ENCODE measurements at regions not wholly inside any gene's neighbourhood (a gene's known extent, or its start where the extent isn't known, plus 50 kb on each side); places are given as distances from the start of the nearest gene placed in this dataset.
A peak's percentile ranks its signal among the peaks of the same experiment; 100 is the strongest.
"Not testable (repeated sequence)": the region's sequence is repeated elsewhere in the genome, so short reads cannot be mapped to it uniquely, and the experiment has no call there.

DNA sequence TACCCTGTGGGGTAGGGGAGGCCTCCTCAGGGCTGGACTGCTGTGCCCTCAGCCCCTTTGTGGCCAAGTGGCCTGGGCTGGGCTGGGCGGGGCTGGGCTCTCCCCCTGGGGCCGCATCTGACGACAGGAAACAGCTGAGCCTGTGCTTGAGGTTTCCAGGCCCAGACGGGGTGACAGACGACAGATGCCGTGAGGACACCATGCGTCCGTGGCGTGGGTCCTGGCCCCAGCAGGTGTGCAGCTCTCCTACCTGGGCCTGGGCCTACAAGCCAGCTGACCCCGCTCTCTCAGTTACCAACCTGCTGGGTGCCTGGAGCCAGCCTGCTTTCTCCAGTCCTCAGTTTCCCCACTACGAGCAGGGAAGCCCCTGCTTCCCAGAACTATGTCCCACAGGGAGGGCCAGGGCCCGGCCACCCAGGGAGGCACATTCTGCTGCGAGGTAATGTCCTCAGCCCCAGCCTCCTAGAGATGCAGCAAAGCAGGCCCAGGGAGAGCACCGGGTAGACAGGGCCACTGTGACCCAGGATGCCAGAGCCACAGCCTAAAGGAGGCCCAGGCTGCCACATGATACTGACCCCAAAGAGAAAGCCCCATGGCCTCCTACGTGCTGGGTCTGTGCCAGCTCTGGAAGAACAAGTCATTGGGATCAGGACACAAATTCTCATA is 181.3 kb downstream of the IGLL1 start:
- ATAC-seq (replicated peaks in 6 of 8): no peak
- Histone ChIP-seq H3K4me3 (no peak overlapping the region), H3K4me1 (replicated peaks in 1 of 2) (peaks cover 24 to 36% of the 10 kb centered on the region in 2 donors), H3K27ac (no peak overlapping the region)
- in situ Hi-C loops (cut with MboI; ENCODE audit: low pct_unique_long_range_greater_than_20kb in 2 of 9, low sequenced_read_pairs in 9 of 9, unreplicated experiment in 9 of 9): loop anchor here in 1 of 9 experiments (25.0 kb wide), 1 partner anchor 237 kb away; no protein-coding TSS in a partner anchor
- 33 to 100% (median 50%) methylated on average over 1 of the region's 15 CpGs; no CpG with 5 or more reads in 7 of the 10 experiments for WGBS, 10 experiments

DNA sequence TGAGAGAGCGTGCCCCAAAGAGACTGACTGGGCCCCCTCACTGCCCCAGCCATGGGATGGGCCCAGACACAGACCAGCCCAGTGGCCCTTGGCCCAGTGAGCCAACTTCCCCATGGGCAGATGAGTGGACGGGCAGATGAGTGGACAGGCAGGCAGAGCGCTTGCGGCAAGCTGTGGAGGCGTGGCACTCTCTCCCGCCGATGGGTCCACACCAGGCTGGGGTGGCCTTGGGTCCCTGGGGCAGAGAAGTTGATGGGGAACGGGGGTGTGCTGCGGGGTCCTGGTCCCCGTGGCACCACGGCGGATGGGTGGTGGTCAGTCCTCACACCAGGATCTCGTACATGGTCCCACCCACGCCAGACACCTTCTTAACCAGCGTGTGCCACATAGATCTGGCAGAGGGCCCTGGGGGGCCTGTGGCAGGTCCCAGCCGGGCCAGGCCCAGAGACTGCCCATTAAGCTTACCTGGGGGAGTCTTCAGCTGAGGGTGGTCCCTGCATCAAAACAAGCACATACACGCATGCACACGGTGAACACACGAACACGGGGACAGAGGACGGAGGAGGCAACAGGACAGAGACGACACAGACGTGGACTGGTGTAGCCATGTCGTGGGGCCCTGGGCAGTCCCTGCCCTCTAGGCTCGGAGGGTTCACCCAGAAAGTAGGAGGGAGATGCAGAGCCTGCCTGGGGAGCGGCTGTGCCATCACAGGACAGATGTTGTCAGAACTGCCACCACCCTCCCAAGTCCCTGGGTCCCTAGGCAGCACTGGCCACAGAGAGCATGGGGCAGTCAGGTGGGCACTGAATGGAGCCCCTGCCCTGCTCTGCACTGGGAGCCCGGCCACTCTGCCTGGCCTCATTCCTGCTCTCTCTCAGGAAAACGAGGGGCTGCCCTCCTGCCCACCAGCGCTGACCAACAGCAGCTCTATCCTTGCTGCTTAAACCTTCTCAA is 182.2 kb downstream of the IGLL1 start:
- no peak for ATAC-seq (replicated peaks in 6 of 8)
- 0 to 61% (median 40%) methylated on average over 1 to 5 of the region's 29 CpGs; no CpG with 5 or more reads in 7 of the 10 experiments for whole genome bisulfite sequencing, 10 experiments
- in situ Hi-C loops (cut with MboI; ENCODE audit: low pct_unique_long_range_greater_than_20kb in 2 of 9, low sequenced_read_pairs in 9 of 9, unreplicated experiment in 9 of 9): loop anchor here in 1 of 9 experiments (25.0 kb wide), 1 partner anchor 236 kb away; no protein-coding TSS in a partner anchor
- H3K4me1 ChIP-seq (replicated peaks in 1 of 2): peaks cover 15 to 27% of the 10 kb centered on the region in 2 donors
- no peak overlapping the region for H3K27ac ChIP-seq
- H3K4me3 ChIP-seq: no peak overlapping the region

DNA sequence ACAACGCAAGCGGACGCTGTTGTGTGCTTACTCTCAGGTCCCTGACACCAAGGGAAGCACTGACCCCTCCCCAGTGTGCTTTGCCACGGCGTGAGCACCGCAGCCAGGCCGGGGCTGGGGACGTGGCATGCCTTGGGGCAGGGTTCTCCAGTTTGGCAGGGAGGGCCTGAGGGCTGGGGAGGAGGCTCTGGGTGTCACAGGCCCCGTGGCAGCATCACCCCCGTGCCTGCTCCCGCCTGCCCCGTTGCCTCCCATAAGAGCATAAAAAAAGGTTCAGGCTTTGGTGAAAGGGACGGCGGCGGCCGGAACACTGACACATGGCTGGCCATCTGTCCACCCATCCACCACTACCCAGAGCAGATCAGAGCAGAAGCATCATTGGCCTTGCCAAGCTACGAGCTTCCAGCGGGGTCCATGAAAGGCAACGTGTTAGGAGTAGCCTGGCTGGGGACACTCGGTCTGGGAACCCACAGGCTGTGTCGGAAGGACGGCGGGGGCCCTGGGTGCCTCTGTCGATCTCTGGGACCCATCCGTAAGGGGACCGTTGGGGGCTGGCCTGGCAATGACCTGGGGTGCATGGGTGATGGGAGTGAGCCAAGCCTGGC is 183.0 kb downstream of the IGLL1 start:
- no peak overlapping the region for H3K27ac ChIP-seq
- in situ Hi-C loops (cut with MboI; ENCODE audit: low pct_unique_long_range_greater_than_20kb in 2 of 9, low sequenced_read_pairs in 9 of 9, unreplicated experiment in 9 of 9): loop anchor here in 1 of 9 experiments (25.0 kb wide), 1 partner anchor 235 kb away; no protein-coding TSS in a partner anchor
- ATAC-seq (replicated peaks in 6 of 8): no peak
- H3K4me3 ChIP-seq: no peak overlapping the region
- H3K4me1 ChIP-seq (replicated peaks in 1 of 2): peaks cover 10 to 23% of the 10 kb centered on the region in 2 donors
- 40 to 86% methylated on average over 2 of the region's 26 CpGs; no CpG with 5 or more reads in 8 of the 10 experiments for WGBS, 10 experiments

DNA sequence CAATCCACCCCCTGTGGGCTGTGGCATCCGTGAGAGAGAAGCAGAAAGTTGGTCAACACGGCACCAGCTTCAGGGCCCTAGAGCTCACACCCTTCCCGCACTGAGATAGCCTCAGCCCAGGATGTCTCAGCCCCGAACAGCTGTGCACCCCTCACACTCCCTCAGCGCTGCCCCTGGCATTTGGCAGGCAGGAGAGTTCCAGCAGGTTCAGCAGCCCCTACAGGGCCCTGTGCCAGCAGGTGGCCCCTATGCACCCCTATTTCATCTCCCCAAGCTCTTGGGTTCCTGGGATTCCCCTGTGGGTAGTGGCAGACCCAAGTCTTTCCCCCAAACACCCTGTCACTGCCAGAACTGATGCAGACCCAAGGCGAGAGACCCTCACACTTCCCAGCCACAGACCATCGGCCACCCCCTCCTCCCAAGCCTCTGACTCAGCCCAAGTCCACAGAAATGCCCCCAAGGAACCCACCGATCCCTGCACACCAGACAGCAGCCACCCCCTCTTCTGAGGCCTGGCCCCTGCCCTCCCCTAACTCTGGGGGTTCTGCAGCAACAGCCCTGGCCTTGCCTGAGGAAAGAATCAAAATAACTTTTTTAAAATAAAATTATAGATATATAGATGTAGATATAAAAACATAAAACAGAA is 183.6 kb downstream of the IGLL1 start:
- ATAC-seq (replicated peaks in 6 of 8): no peak
- 10 to 60% methylated on average over 1 to 2 of the region's 8 CpGs; no CpG with 5 or more reads in 8 of the 10 experiments for WGBS, 10 experiments
- H3K27ac ChIP-seq: no peak overlapping the region
- no peak overlapping the region for H3K4me3 ChIP-seq
- in situ Hi-C loops (cut with MboI; ENCODE audit: low pct_unique_long_range_greater_than_20kb in 2 of 9, low sequenced_read_pairs in 9 of 9, unreplicated experiment in 9 of 9): loop anchor here in 1 of 9 experiments (25.0 kb wide), 1 partner anchor 234 kb away; no protein-coding TSS in a partner anchor
- peaks cover 5 to 17% of the 10 kb centered on the region in 2 donors for H3K4me1 ChIP-seq (replicated peaks in 1 of 2)

DNA sequence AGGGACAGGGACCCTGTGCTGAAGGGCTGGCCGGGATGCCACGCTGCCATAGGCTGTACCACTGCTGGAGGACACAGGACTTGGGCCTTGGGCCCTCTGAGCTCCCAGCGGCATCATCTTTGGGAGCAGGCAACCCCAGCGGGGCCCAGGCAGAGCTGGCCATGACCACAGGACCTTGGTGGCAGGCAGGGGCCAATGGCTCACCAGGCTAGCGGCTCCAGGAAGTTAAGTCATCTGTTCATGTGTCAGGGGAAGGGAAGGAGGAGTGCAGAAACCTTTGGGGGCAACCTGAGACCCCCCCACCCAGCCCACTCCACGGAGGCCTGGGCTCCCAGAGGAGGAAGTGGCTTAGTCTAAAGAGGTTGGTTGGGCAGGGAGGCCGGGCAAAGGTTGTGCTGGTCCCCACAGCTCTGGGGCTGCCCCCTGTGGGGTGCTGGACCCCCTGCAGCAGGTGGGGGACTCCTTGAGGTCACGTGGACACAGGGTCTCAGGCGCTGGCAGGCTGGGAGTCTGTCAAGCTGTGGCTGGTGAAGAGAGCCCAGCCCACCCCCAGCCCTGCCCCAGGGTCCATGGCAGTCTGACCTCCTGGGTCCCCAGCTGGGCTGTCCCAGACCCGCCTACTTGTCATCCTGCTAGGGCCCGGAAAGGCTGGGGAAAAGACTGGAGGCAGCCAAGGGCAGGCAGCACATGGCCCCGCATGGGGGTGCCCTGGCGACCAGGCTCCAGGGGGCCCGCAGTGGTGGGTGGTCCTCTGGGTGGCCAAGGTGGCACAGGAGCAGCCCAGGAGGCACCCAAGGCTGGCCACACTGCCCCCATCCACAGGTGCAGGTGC is 184.3 kb downstream of the IGLL1 start:
- Histone ChIP-seq H3K4me3 (no peak overlapping the region), H3K27ac (no peak overlapping the region), H3K4me1 (replicated peaks in 1 of 2) (peaks cover 2 to 10% of the 10 kb centered on the region in 2 donors)
- in situ Hi-C loops (cut with MboI; ENCODE audit: low pct_unique_long_range_greater_than_20kb in 2 of 9, low sequenced_read_pairs in 9 of 9, unreplicated experiment in 9 of 9): loop anchor here in 1 of 9 experiments (25.0 kb wide), 1 partner anchor 233 kb away; no protein-coding TSS in a partner anchor
- no peak for ATAC-seq (replicated peaks in 6 of 8)
- 30 to 89% (median 80%) methylated on average over 1 to 6 of the region's 14 CpGs; no CpG with 5 or more reads in 5 of the 10 experiments for WGBS, 10 experiments

DNA sequence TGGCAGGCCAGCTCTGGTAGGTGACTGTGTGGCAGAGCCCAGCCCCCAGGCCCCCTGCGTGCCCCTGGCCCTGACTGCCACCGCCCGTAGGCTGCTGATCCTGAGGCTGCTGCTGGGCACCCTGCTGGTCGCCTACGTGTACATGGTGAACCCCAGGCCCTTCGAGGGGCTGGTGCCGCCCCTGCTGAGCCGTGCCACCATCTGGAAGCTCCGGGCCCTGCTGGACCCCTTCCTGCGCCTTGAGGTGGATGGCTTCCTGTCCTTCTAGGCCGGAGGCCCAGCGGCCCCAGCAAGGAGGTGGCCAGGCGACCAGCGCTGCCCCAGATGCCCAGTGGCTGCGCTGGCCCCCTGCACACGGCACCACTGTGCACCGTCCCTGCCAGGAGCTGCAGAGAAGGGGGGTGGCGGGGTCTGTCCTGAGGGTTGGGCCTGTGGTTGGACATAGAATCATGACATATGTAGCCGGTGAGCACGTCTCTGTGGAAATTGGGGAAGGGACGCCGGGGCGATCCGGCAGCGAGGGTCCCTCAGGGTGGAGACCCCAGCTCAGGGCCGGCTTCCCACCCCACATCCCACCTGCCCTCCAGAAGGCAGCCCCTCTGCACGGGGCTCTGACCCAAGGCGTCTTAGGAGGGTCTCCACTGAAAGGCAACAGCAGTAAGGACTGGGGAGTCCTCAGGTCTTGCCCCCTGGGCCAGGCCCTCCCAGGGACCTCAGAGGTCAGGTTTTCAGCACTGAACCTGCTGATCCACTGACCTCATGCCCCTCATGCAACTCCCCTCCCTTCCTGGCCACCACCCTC is 185.4 kb downstream of the IGLL1 start:
- Histone ChIP-seq H3K4me3 (no peak overlapping the region), H3K27ac (no peak overlapping the region), H3K4me1 (replicated peaks in 1 of 2) (peaks cover 0 to 8% of the 10 kb centered on the region in 2 donors)
- 80 to 82% methylated on average over 1 to 5 of the region's 28 CpGs; no CpG with 5 or more reads in 8 of the 10 experiments for WGBS, 10 experiments
- ATAC-seq (replicated peaks in 6 of 8): no peak
- in situ Hi-C loops (cut with MboI; ENCODE audit: low pct_unique_long_range_greater_than_20kb in 2 of 9, low sequenced_read_pairs in 9 of 9, unreplicated experiment in 9 of 9): loop anchor here in 1 of 9 experiments (25.0 kb wide), 1 partner anchor 232 kb away; no protein-coding TSS in a partner anchor

DNA sequence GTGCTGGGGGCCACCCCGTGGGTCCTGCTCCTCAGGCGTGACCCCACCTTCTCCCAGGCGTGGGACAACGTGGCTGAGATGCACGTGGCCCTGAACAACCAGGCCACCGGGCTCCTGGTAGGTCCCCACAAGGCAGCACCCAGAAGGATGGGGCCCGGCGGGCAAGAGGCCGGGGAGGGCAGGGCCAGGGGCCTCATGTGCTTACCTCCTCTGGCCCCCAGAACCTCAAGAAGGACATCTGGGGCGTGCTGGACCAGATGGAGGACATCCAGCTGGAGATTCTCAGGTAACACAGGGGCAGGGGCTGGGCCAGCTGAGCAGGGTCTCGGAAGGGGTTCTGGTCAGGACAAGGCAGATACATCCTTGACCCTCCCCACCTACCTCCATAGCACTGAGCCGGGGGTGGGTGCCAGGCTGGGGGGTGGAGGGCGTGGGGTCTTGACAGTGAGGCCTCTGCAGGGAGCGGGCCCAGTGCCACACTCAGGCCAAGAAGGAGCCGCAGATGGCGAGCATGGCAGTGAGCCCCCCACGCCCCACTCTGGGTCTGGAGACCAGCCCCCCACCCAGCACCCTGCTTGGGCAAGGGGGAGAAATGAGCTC is 186.3 kb downstream of the IGLL1 start:
- no CpG with 5 or more reads among the region's 17 CpGs for WGBS, 10 experiments
- Histone ChIP-seq H3K27ac (no peak overlapping the region), H3K4me1 (replicated peaks in 1 of 2) (peaks cover 0 to 4% of the 10 kb centered on the region in 2 donors), H3K4me3 (no peak overlapping the region)
- no peak for ATAC-seq (replicated peaks in 6 of 8)
- in situ Hi-C loops (cut with MboI; ENCODE audit: low pct_unique_long_range_greater_than_20kb in 2 of 9, low sequenced_read_pairs in 9 of 9, unreplicated experiment in 9 of 9): loop anchor here in 1 of 9 experiments (25.0 kb wide), 1 partner anchor 232 kb away; no protein-coding TSS in a partner anchor

DNA sequence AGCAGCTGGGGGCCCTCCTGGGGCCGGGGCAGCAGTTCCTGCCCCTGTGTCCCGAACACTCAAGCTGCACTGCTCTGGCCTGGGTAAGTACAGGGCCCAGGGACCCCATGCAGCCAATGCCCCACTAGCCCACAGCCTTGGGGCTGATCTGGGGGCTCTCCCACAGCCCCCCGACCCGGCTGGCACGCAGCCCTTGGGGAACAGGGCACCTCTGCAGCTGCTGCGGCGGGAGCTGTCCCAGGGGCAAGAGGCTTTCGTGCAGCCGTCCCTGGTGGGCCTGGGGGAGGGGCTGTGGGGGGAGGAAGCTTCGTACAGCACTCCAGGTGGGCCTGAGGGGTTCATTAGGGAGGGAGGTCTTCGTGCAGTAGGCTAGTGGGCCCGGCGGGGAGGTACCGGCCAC is 186.9 kb downstream of the IGLL1 start:
- not testable (repeated sequence) for H3K4me1 ChIP-seq (replicated peaks in 1 of 2); H3K4me3 ChIP-seq; ATAC-seq (replicated peaks in 6 of 8); H3K27ac ChIP-seq
- no CpG with 5 or more reads among the region's 14 CpGs for WGBS, 10 experiments
- in situ Hi-C loops (cut with MboI; ENCODE audit: low pct_unique_long_range_greater_than_20kb in 2 of 9, low sequenced_read_pairs in 9 of 9, unreplicated experiment in 9 of 9): loop anchor here in 1 of 9 experiments (25.0 kb wide), 1 partner anchor 231 kb away; no protein-coding TSS in a partner anchor

DNA sequence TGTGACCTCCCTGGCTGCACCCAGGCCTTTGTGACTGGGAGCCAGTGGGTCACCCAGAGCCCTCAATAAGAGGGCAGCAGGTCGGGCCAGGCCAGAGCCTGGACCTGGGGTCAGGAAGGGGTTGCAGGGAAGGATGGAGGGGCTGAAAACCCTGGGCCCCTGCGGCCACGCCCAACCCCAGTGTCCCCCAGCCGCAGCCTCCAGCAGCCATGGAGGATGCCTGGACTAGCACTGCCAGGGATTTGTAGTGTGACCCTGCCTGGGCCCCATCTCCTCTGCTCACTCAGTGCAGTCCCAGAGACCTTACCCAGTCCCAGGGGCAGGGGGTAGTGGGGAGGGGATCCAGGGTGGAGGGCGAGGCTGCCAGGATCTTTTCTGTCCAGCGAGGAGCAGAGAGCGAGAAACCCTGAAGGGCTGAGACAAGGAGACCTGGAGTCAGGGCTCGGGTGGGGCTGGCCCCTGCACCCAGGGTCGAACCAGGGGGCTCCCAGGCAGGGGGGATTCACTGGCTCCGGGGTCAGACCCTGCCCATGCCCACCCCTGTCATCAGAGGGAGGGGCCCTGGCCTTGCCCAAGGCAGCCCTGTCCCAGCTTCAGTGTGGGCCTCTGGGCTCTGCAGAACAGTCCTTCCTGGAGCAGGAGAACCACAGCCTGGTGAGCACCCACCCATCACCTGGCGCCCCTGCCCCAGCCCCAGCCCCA is 187.5 kb downstream of the IGLL1 start:
- H3K27ac ChIP-seq: no peak overlapping the region
- no peaks in the 10 kb centered on the region for H3K4me1 ChIP-seq (replicated peaks in 1 of 2)
- in situ Hi-C loops (cut with MboI; ENCODE audit: low pct_unique_long_range_greater_than_20kb in 2 of 9, low sequenced_read_pairs in 9 of 9, unreplicated experiment in 9 of 9): loop anchor here in 1 of 9 experiments (25.0 kb wide), 1 partner anchor 230 kb away; no protein-coding TSS in a partner anchor
- H3K4me3 ChIP-seq: no peak overlapping the region
- peak in 5 of 8 experiments; percentile 10 to 34 (median 22) for ATAC-seq (replicated peaks in 6 of 8)
- WGBS, 10 experiments: 27 to 100% (median 40%) methylated on average over 1 to 2 of the region's 11 CpGs; no CpG with 5 or more reads in 6 of the 10 experiments

DNA sequence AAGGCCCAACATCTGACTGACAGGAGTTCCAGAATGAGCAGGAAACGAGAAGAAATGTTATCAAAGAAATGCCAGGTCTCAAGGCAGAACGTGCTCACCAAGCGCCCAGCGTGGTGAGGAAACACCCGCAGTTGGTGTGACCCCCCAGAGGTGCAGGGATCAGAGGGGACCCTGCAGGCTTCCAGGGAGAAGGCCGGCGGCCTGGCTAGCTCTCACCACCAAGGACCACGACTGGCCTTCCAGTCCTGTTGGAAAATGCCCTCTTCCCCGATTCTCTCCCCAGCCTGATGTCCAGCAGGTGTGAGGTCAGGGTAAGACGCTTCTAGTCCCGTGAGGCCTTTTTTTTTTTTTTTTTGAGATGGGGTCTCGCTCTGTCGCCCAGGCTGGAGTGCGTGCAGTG is 189.1 kb downstream of the IGLL1 start:
- peaks cover 0 to 2% of the 10 kb centered on the region in 2 donors for H3K4me1 ChIP-seq (replicated peaks in 1 of 2)

More for the DNA sequence above, 189.1 kb downstream of the IGLL1 start:
- Histone ChIP-seq H3K27ac (no peak overlapping the region), H3K4me3 (no peak overlapping the region)
- WGBS, 10 experiments: 0 to 100% (median 72%) methylated on average over 1 to 10 of the region's 14 CpGs; no CpG with 5 or more reads in 4 of the 10 experiments
- in situ Hi-C loops (cut with MboI; ENCODE audit: low pct_unique_long_range_greater_than_20kb in 2 of 9, low sequenced_read_pairs in 9 of 9, unreplicated experiment in 9 of 9): loop anchor here in 1 of 9 experiments (25.0 kb wide), 1 partner anchor 229 kb away; no protein-coding TSS in a partner anchor
- ATAC-seq (replicated peaks in 6 of 8): no peak
